GM19468 (cell line): ENCODE measurements at regions not wholly inside any gene's neighbourhood (a gene's known extent, or its start where the extent isn't known, plus 50 kb on each side); places are given as distances from the start of the nearest gene placed in this dataset.
"Not testable (repeated sequence)": the region's sequence is repeated elsewhere in the genome, so short reads cannot be mapped to it uniquely, and the experiment has no call there.

Experiments
- ATAC-seq: cut with Tn5 transposase; IDR thresholded peaks from one replicate; pipeline ENCODE4 v1.9.1; 2021; ENCODE audit warnings: mild to moderate bottlenecking, moderate library complexity, moderate number of reproducible peaks; ENCODE audit not compliant: unreplicated experiment; ENCODE audit errors: extremely low read depth

DNA sequence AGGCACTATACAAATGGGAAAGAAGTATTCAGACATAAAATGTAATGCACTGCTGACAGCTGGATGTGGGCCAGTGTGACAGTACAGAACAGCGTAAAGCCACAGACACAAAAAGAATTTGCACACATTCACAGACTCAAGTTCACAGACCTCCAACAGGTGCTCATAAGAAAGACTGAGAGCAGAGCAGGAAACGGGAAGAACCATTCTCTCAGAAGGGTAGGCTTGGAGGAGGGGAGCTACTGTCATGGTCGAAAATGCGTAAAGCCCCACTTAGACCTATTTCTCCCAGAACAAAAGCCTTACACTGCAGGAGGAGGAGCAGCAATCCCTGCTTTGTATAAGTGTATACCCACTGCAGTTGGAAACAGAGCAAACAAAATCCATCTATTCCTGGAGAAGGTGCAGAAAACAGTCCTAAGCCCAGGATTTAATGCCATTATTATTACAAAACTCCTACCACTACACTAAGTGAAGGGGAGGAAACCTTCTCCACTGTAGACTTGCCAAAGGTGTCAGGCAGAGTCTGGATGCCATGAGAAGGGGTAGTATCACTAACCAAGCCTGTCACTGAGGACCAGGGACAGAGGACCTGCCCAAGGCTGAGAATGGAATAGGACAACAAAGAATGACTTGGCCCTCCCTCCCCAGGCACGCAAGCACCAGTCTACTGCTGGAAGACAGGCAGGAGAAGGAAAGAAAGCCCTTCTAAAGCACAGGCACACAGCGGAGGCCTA lies 103.0 kb upstream of the FAM25C start:
- ATAC-seq, result not testable (repeated sequence)

DNA sequence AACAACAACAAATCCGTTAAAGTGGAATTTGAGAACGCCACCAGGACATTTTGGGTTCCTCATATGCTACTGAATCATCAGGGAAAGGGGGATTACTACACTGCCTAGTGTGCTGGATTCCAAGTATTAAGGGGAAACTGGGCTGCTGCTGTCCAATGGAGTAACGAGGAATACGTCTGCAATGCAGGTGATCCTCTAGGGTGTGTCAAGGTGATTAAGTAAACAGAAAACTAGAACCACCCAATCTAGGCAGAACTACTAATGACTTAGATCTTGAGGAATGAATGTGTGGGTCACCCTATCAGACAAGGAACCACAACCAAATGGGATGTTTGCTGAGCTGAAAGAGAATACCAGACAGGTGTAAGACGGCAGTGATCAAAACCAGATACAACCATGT lies 99.3 kb upstream of the FAM25C start:
- ATAC-seq, result not testable (repeated sequence)

DNA sequence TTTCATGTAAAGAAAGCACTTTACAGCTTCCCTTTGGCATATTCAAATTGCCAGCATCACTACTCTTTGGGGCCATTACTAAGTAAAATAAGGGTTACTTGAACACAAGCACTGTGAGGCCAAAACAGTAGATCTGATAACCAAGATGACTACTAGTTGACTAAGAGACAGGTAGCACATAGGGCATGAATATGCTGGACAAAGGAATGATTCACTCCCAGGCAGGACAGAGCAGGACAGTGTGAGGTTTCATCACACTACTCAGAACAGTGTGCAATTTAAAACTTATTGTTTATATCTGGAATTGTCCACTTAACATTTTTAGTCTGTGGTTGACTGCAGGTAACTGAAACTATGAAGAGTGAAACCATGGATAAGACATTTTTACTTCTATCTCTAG lies 91.1 kb upstream of the FAM25C start:
- ATAC-seq, result not testable (repeated sequence)

DNA sequence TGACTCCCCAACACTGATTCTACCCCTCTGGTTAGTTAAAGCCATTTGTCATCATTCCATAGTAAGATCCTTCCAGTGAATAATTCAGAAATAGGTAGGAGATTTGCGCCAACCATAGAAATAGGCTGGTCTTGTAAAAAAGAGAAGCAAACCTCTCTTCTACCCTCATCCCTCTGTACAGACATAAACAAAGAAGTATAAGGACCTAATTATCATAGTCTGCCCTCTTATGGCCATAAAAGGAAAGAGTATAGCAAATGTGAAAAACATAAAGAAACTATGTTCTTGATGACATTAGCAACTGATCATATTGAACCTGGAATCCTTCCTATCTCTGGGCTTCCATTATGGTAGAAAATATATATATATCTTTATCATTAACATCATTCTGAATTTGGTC lies 88.5 kb upstream of the FAM25C start:
- not testable (repeated sequence) for ATAC-seq

DNA sequence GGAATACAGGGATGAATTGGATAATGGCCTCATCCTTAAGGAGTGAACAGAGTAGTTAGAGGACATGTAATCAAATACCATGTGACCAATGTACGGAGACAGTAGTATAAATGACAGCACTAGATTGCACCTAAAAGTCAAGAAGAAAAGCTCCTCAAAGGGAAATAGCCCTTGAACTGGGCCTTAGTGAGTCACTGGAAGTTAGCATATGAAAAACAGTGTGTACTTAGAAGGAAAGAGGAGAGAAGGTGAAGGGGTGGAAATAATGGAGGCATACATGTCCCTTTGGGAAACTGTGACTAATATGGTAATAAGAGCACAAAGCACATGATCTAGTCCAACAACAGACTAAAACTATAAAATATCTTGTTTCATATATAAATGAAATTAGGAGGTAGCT lies 84.9 kb upstream of the FAM25C start:
- not testable (repeated sequence) for ATAC-seq

DNA sequence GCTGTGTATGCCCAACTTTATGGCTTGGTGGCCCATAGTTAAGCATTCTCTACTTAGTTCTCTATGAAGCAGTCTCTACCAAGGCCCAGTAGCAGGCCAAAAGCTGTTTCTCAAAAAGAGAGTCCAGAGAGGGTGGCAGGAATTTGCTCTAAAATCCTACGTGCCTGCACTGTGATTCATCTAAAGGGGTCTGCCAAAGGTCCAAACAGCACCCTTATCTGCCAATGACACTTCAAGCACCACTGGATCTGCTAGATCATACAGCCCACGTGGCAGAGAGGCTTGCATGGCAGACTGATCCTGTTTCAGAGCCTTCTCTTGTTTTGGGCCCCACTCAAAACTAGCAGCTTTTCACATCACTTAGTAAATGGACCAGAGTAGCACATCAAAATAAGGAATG lies 71.6 kb upstream of the FAM25C start:
- ATAC-seq, result not testable (repeated sequence)

DNA sequence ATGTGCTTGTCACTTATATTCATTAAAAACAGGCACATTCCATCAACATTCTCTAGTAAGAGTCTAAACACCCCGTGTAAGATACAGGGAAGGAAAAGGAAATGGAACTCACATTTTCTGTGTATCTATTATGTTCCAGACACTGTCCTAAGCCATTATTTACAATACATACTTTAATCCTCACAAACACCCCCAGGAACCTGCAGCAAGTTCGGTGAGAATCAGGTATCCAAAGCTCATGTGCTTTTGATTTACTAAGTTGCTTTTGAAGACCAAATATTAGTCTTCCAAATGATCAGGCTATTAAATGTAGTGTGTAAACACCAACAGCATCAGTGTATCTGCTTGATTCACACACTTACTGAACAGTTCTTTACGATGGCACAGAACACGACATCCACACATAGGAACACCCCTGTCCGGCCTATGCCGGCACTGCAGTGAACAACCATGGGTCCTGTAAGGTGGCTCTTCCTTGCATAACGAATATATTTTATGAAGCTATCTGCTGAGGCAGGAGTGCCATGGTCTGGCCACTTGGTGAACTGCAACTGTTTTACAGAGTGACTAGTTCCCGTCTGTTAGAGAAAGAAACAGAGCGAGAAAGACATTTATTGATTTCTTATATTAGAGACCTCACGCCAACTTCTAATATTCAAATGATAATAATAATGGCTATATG lies 64.5 kb upstream of the FAM25C start:
- peak; percentile 68 for ATAC-seq

DNA sequence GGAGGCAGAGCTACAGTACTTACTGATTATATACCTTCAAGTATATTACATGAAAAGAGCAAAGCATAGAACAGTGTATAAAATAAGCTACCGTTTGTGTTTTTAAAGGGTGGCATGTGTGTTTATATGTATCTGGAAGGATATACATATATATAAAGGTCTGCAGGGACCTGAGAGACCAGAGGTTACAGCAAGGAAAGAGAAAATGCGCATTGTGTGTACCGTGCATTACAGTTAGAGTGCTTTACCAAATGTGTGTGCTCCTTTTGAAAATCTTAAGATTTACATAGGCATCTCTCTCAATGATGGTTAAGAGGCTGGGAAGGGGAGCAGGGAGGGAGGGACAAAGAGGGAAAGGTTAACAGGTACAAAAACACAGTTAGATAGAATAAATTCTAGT lies 55.8 kb upstream of the FAM25C start:
- ATAC-seq, result not testable (repeated sequence)
